HG02610 (cell line): ENCODE measurements at regions not wholly inside any gene's neighbourhood (a gene's known extent, or its start where the extent isn't known, plus 50 kb on each side); places are given as distances from the start of the nearest gene placed in this dataset.
"Not testable (repeated sequence)": the region's sequence is repeated elsewhere in the genome, so short reads cannot be mapped to it uniquely, and the experiment has no call there.

Source experiments
- ATAC-seq: cut with Tn5 transposase; IDR thresholded peaks from one replicate; pipeline ENCODE4 v1.9.1; 2021; ENCODE audit warnings: mild to moderate bottlenecking, moderate library complexity; ENCODE audit not compliant: unreplicated experiment

- ATAC-seq = no peak
These were observed 125.0 kb downstream of the KCNE4 start for GRCh38 chr2:223176970-223177369.

GRCh38 chr2:223180463-223180862 is 128.5 kb downstream of the KCNE4 start:
- no peak for ATAC-seq

GRCh38 chr2:223181561-223181960 is 129.6 kb downstream of the KCNE4 start:
- ATAC-seq = no peak

GRCh38 chr2:223182356-223182755 is 130.4 kb downstream of the KCNE4 start:
- ATAC-seq = no peak

- no peak for ATAC-seq
These were observed 133.6 kb downstream of the KCNE4 start for GRCh38 chr2:223185638-223186037.

GRCh38 chr2:223187256-223187655 is 135.3 kb downstream of the KCNE4 start:
- no peak for ATAC-seq

- not testable (repeated sequence) for ATAC-seq
These were observed 138.7 kb downstream of the KCNE4 start for GRCh38 chr2:223190561-223191206.

GRCh38 chr2:223196331-223196730 is 144.3 kb downstream of the KCNE4 start:
- no peak for ATAC-seq

- ATAC-seq = no peak
These were observed 145.1 kb downstream of the KCNE4 start for GRCh38 chr2:223197046-223197445.

GRCh38 chr2:223199531-223200515 is 147.8 kb downstream of the KCNE4 start:
- no peak for ATAC-seq

GRCh38 chr2:223203971-223204929 is 152.3 kb downstream of the KCNE4 start:
- ATAC-seq = no peak

GRCh38 chr2:223210489-223210888 is 158.5 kb downstream of the KCNE4 start:
- no peak for ATAC-seq

- ATAC-seq = no peak
These were observed 162.6 kb downstream of the KCNE4 start for GRCh38 chr2:223214394-223215253.

GRCh38 chr2:223215254-223215516 is 163.2 kb downstream of the KCNE4 start:
- no peak for ATAC-seq

- no peak for ATAC-seq
These were observed 165.4 kb downstream of the KCNE4 start for GRCh38 chr2:223217373-223217772.

- ATAC-seq = no peak
These were observed 166.7 kb downstream of the KCNE4 start for GRCh38 chr2:223218587-223219178.

GRCh38 chr2:223219872-223220657 is 168.1 kb downstream of the KCNE4 start:
- no peak for ATAC-seq

GRCh38 chr2:223220658-223220925 is 168.6 kb downstream of the KCNE4 start:
- no peak for ATAC-seq

GRCh38 chr2:223221139-223221835 is 169.3 kb downstream of the KCNE4 start:
- ATAC-seq = no peak
